Hippocampal formation (tissue), 2 donors: ENCODE measurements at regions not wholly inside any gene's neighbourhood (a gene's known extent, or its start where the extent isn't known, plus 50 kb on each side); places are given as distances from the start of the nearest gene placed in this dataset.
"Not testable (repeated sequence)": the region's sequence is repeated elsewhere in the genome, so short reads cannot be mapped to it uniquely, and the experiment has no call there.

Experiments used
- DNase-seq, 2 donors: peaks; one replicate each; lab custom pipeline; 2025; lab: John Stamatoyannopoulos, UW

- DNase-seq: no peak
These were observed 1611.2 kb downstream of the PCDH18 start for GRCh38 chr4:135921081-135921480.

- DNase-seq: no peak
These were observed 1615.3 kb downstream of the PCDH18 start for GRCh38 chr4:135917011-135917410.

DNA sequence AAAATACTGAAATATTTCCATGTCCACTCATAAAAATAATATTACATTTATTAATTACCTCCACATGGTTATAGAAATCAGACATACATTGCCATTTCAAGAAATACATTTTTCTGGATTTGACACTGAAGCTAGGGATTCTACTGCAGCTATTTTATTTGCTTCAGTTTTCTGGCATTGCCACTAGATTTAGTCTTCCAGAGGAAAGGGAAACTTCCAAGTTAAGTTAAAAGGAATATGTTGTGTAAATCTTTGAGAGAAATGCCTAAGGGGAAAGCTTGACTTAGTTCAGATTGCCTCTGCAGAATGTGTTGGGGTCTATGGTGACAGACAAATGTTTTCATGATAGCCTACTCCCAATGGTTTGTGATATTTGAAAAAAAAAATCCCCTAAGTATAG is 1631.3 kb downstream of the PCDH18 start:
- DNase-seq: no peak

GRCh38 chr4:135864304-135864703 is 1662.7 kb upstream of the PABPC4L start:
- not testable (repeated sequence) for DNase-seq

GRCh38 chr4:135840781-135841180 is 1639.2 kb upstream of the PABPC4L start:
- no peak for DNase-seq

- DNase-seq: no peak
These were observed 1638.1 kb upstream of the PABPC4L start for GRCh38 chr4:135839712-135840111.

GRCh38 chr4:135838889-135839288 is 1637.3 kb upstream of the PABPC4L start:
- DNase-seq: no peak

DNA sequence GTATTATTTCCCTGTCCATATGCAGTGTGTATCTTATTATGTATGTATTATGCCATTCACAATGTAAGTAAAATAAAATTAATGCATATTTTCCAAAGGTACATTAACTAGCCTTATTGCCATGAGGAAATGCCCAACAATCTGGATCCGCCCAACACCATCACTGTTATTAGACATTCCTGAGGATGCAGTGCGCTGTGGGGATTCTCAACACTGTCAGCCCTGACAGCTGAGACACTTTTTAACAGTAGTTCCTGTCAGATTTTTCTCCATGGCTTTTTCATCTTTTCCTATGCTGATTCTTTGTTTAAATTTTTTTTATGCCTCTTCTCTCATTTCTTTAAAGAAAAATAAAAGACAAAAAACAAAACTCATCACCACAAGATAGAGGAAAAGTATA is 1632.9 kb upstream of the PABPC4L start:
- no peak for DNase-seq

DNA sequence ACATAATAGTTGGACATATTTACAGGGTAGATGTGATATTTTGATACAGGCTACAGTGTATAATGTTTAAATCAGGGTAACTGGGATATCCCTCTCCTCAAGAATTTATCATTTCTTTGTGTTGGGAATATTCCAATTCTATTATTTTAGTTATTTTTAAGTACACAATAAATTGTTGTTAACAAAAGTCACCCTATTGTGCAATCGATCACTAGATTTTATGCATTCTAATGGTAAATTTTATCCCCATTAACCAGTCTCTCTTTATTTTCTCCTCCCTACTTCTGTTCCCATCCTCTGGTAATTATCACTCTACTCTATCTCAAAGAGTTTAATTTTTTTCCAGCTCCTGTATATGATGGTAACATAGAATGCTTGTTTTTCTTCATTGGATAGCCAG is 1631.9 kb upstream of the PABPC4L start:
- no peak for DNase-seq

- no peak for DNase-seq
These were observed 1623.2 kb upstream of the PABPC4L start for GRCh38 chr4:135824759-135825296.

- no peak for DNase-seq
These were observed 1603.2 kb upstream of the PABPC4L start for GRCh38 chr4:135804785-135805184.

- DNase-seq: no peak
These were observed 1575.8 kb upstream of the PABPC4L start for GRCh38 chr4:135777361-135777760.

GRCh38 chr4:135775909-135776308 is 1574.3 kb upstream of the PABPC4L start:
- DNase-seq: no peak

DNA sequence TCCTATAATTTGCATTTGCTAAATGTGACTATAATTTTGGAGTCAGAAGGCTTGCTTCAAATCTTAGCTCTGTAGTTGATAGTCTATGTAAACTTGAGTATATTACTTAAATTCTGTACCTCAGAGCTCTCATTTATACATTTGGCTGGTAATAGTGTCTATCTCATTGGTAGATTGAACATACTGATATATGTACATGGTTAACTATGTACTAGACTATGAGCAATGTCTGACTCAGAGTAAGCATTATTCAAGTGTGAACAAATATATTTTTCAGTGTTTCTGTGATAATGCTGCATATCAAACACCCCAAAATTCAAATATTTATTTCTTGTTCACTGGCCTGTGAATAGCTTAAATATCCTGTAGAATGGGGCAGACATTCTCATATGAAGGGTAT is 1568.9 kb upstream of the PABPC4L start:
- no peak for DNase-seq

GRCh38 chr4:135744928-135745327 is 1543.3 kb upstream of the PABPC4L start:
- DNase-seq: no peak

- no peak for DNase-seq
These were observed 1540.0 kb upstream of the PABPC4L start for GRCh38 chr4:135741583-135741982.

DNA sequence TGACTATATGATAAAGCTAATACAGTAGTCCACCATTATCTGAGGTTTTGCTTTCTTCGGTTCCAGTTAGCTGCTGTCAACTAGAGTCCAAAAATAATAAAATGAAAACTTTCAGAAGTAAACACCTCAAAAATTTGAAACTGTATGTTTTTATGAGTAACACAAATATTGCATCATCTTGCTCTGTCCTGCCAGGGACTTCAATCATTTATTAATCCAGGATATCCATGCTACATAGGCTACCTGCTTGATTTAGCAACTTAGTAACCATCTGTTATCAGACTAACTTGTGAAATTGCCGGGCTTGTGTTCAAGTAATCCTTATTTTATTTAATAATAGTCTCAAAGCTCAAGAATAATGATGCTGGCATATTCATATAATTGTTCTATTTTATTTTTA is 1537.8 kb upstream of the PABPC4L start:
- DNase-seq: no peak

- DNase-seq: no peak
These were observed 1533.9 kb upstream of the PABPC4L start for GRCh38 chr4:135735512-135735911.

DNA sequence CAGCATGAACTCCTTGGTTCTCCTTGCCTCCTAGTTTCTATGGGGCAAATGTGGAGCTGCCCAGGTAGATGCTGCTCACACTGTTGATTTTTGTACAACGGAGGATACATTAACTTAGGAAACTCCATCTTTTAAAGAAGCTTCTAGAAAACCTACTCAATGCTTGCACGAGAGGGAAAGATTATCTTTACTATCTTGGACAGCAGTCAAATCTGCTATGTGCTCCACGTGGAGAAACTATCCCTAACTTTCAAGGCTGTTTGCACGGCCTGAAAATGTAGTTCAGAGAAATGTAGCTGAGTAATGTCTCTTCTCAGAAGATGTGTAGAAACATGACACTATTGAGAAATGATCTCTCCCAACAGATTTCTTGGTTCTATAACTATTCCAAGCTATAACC is 1530.9 kb upstream of the PABPC4L start:
- no peak for DNase-seq

DNA sequence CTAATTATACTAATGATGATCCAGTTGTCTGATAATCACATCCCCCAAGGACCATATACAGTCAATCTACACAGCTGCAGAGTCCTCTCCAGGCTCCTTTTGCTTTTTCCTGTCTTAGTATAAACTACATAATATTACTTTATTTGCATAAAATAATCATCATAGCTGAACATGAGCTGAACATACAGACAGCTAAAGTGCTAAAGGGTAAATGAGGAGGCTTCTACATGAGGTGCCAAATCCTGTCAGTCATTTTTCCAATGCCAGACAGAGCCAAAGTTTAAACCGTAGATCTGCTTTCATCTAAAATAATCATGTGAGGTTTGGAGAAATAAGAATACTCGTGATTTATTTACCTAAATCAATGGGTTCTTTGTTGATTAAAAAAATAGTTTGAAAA is 1530.1 kb upstream of the PABPC4L start:
- no peak for DNase-seq

DNA sequence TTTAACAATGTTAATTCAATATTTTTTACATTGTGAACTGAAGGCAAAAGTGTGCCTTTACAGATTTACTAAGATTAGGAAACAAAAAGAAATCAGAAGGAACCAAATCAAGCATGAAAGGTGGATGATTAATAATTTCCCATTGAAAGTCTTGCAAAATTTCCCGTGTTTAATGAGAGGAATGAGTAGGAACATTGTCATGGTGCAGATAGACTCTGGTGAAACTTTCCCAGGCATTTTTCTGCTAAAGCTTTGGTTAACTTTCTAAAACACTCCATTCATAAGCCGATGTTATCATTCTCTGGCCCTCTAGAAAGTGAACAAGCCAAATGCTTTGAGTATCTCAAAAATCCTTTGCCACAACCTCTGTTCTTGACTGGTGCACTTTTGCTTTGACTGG is 1522.8 kb upstream of the PABPC4L start:
- no peak for DNase-seq

DNA sequence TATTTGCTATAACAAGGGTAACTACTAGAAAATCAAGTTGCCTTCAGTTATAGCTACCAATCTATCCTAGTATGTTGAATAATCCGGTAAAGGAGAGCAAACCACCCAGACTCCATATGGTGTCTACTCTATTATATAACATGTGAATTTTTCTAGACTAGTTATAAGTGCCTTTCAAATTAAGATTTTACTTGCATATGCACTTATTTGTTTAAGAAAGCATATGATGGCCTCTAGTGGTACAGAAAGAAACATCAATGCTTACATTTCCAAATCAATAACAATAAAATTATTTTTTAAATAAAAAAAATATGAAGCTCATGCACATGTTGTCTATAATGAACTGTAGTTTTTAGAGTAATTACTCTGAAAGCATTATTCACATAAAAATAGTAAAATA is 1516.4 kb upstream of the PABPC4L start:
- DNase-seq: no peak

DNA sequence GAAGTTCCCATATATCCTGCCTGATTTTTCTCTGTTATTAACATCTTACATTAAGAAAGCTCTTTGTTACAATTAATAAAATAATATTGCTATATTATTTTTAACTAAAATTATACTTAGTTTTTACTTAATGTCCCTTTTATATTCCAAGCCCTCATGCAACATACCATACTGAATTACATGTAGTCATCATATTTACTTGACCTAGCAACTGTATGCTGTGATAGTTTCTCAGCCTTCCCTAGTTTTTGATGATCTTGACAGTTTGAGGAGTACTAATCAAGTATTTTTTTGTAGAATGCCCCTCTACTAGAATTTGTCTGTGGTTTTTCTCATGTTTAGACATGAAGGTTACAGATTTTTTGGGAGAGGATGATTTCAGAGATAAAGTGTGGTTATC is 1503.8 kb upstream of the PABPC4L start:
- DNase-seq: no peak

GRCh38 chr4:135694066-135694465 is 1492.5 kb upstream of the PABPC4L start:
- no peak for DNase-seq

- DNase-seq: no peak
These were observed 1482.4 kb upstream of the PABPC4L start for GRCh38 chr4:135684001-135684400.
